ENCODE measurements at regions not wholly inside any gene's neighbourhood (a gene's known extent, or its start where the extent isn't known, plus 50 kb on each side); places are given as distances from the start of the nearest gene placed in this dataset.
"Not testable (repeated sequence)": the region's sequence is repeated elsewhere in the genome, so short reads cannot be mapped to it uniquely, and the experiment has no call there.

GRCh38 chr4:170446782-170447181 is 357.0 kb upstream of the AADAT start (continued):
- no peak for TF ChIP-seq REST (IDR thresholded peaks at IDR 0.05; ENCODE audit: low read depth)
- no peak for TF ChIP-seq TCF7L2 (IDR thresholded peaks at IDR 0.05; ENCODE audit: borderline replicate concordance, extremely low read depth, insufficient read depth, insufficient read length)
- TF ChIP-seq CBX3 (IDR thresholded peaks at IDR 0.05; ENCODE audit: low read depth) = no peak

- H3K27me3 ChIP-seq (ENCODE audit: insufficient read depth, low read length); POLR2A ChIA-PET; H3K4me1 ChIP-seq (ENCODE audit: control insufficient read depth in 1 of 2, insufficient read depth in 2 of 2, low read length in 2 of 2); ATAC-seq; RAD21 ChIA-PET (ENCODE audit: low non-redundant PET in 1 of 2, low total read pairs in 2 of 2, uncharacterized antibody in 2 of 2, unreplicated experiment in 2 of 2); H2AFZ ChIP-seq (ENCODE audit: low read depth, low read length, poor library complexity, severe bottlenecking); H3K9me3 ChIP-seq (ENCODE audit: control insufficient read depth in 1 of 2, insufficient read depth in 1 of 2, low read depth in 1 of 2, low read length in 2 of 2); CTCF ChIA-PET; H3K9me2 ChIP-seq (ENCODE audit: insufficient read depth); H3K4me2 ChIP-seq (ENCODE audit: low read length); H3K9ac ChIP-seq (ENCODE audit: low read length); H4K20me1 ChIP-seq (ENCODE audit: insufficient read depth); H3K27ac ChIP-seq (ENCODE audit: low read depth, low read length); H3K79me2 ChIP-seq (ENCODE audit: insufficient read depth, low read length); intact Hi-C loops (cut with micrococcal nuclease); H3K4me3 ChIP-seq (replicated peaks in 1 of 2; ENCODE audit: low read depth in 1 of 2, low read length in 2 of 2); DNase-seq (ENCODE audit: low read depth, low spot score); BruUV-seq (replicated peaks); H3K36me3 ChIP-seq (ENCODE audit: control insufficient read depth in 1 of 2, insufficient read depth in 2 of 2, low read length in 2 of 2): not testable (repeated sequence)
Observed at GRCh38 chr4:170441146-170441545, 351.4 kb upstream of the AADAT start.

GRCh38 chr4:170428929-170429328 is 339.2 kb upstream of the AADAT start:
- RAD21 ChIA-PET (ENCODE audit: low non-redundant PET in 1 of 2, low total read pairs in 2 of 2, uncharacterized antibody in 2 of 2, unreplicated experiment in 2 of 2) = no interaction called here
- no peaks in the 10 kb centered on the region for H3K36me3 ChIP-seq (ENCODE audit: control insufficient read depth in 1 of 2, insufficient read depth in 2 of 2, low read length in 2 of 2)
- no TSS peak for BruUV-seq (replicated peaks)
- CTCF ChIA-PET = no interaction called here
- H3K4me1 ChIP-seq (ENCODE audit: control insufficient read depth in 1 of 2, insufficient read depth in 2 of 2, low read length in 2 of 2) = no peaks in the 10 kb centered on the region
- H3K9me2 ChIP-seq (ENCODE audit: insufficient read depth) = no peaks in the 10 kb centered on the region
- no peak overlapping the region for H3K4me3 ChIP-seq (replicated peaks in 1 of 2; ENCODE audit: low read depth in 1 of 2, low read length in 2 of 2)
- no peaks in the 10 kb centered on the region for H4K20me1 ChIP-seq (ENCODE audit: insufficient read depth)
- H2AFZ ChIP-seq (ENCODE audit: low read depth, low read length, poor library complexity, severe bottlenecking) = no peak overlapping the region
- H3K4me2 ChIP-seq (ENCODE audit: low read length) = no peak overlapping the region
- POLR2A ChIA-PET = no interaction called here
- no peaks in the 10 kb centered on the region for H3K9me3 ChIP-seq (ENCODE audit: control insufficient read depth in 1 of 2, insufficient read depth in 1 of 2, low read depth in 1 of 2, low read length in 2 of 2)
- no peak overlapping the region for H3K27ac ChIP-seq (ENCODE audit: low read depth, low read length)
- TF ChIP-seq CTCF (IDR thresholded peaks at IDR 0.05 in 2 of 3, conservative IDR thresholded peaks at IDR 0.05 in 1 of 3; ENCODE audit: borderline replicate concordance in 1 of 3, insufficient read depth in 1 of 3, low read depth in 2 of 3, low read length in 2 of 3) = no peak
- H3K9ac ChIP-seq (ENCODE audit: low read length) = no peak overlapping the region
- no peaks in the 10 kb centered on the region for H3K79me2 ChIP-seq (ENCODE audit: insufficient read depth, low read length)
- no peaks in the 10 kb centered on the region for H3K27me3 ChIP-seq (ENCODE audit: insufficient read depth, low read length)
- intact Hi-C loops (cut with micrococcal nuclease) = no loop called here
- DNase-seq (ENCODE audit: low read depth, low spot score) (no peak), ATAC-seq (no peak)
